Suprapubic skin (tissue), 4 donors: ENCODE measurements at regions not wholly inside any gene's neighbourhood (a gene's known extent, or its start where the extent isn't known, plus 50 kb on each side); places are given as distances from the start of the nearest gene placed in this dataset.

ENCODE experiments used
- EP300 ChIP-seq: sonication (generic); formaldehyde crosslinking; IDR thresholded peaks from one replicate; pipeline ENCODE4 v1.6.1; 2017; ENCODE audit warnings: antibody characterized with exemption
- POLR2A ChIP-seq, 2 donors: fragments of 450-650 bp; IDR thresholded peaks; one replicate each; pipeline ENCODE4 v1.6.1; 2017; ENCODE audit warnings: antibody characterized with exemption in 2 of 2, mild to moderate bottlenecking in 2 of 2, moderate library complexity in 2 of 2
- POLR2AphosphoS5 ChIP-seq, 3 donors: sonication (generic); formaldehyde crosslinking; IDR thresholded peaks; one replicate each; pipeline ENCODE4 v1.6.1; 2017; ENCODE audit warnings: antibody characterized with exemption in 3 of 3
- TF ChIP-seq, protein P1 (sequence below), 2 donors: fragments of 200-600 bp in 1 of 2; fragments of 450-650 bp in 1 of 2; sonication (generic) in 1 of 2; IDR thresholded peaks; one replicate each; pipeline ENCODE4 v1.5.1; 2016 to 2019; ENCODE audit warnings: antibody characterized with exemption in 2 of 2, mild to moderate bottlenecking in 1 of 2, moderate library complexity in 1 of 2

- TF ChIP-seq, protein P1, sequence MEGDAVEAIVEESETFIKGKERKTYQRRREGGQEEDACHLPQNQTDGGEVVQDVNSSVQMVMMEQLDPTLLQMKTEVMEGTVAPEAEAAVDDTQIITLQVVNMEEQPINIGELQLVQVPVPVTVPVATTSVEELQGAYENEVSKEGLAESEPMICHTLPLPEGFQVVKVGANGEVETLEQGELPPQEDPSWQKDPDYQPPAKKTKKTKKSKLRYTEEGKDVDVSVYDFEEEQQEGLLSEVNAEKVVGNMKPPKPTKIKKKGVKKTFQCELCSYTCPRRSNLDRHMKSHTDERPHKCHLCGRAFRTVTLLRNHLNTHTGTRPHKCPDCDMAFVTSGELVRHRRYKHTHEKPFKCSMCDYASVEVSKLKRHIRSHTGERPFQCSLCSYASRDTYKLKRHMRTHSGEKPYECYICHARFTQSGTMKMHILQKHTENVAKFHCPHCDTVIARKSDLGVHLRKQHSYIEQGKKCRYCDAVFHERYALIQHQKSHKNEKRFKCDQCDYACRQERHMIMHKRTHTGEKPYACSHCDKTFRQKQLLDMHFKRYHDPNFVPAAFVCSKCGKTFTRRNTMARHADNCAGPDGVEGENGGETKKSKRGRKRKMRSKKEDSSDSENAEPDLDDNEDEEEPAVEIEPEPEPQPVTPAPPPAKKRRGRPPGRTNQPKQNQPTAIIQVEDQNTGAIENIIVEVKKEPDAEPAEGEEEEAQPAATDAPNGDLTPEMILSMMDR (IDR thresholded peaks at IDR 0.05): no peak
- no peak for TF ChIP-seq POLR2A (IDR thresholded peaks at IDR 0.05)
- TF ChIP-seq EP300: no peak
- no peak for TF ChIP-seq POLR2AphosphoS5 (IDR thresholded peaks at IDR 0.05)
These were observed 187.6 kb upstream of the PRMT6 start for GRCh38 chr1:106868828-106869227.
